Spleen (tissue), 8 donors: ENCODE measurements at regions not wholly inside any gene's neighbourhood (a gene's known extent, or its start where the extent isn't known, plus 50 kb on each side); places are given as distances from the start of the nearest gene placed in this dataset.

Experiments used
- DNase-seq: peaks from one replicate; pipeline ENCODE4 v3.0.0-alpha.2; 2020
- H3K27ac ChIP-seq, 8 donors: fragments of 200-600 bp; sonication (generic) in 7 of 8; 1 replicate in 4 of 8; 2 replicates in 4 of 8; pipeline versions ENCODE4 v1.5.0 to v1.8.0; 2016 to 2021; ENCODE audit warnings: inconsistent platforms in 4 of 8, mild to moderate bottlenecking in 4 of 8, moderate library complexity in 1 of 8
- H3K27me3 ChIP-seq, 7 donors: fragments of 200-600 bp; sonication (generic) in 6 of 7; replicated peaks in 1 of 7; 1 replicate in 4 of 7; 2 replicates in 3 of 7; pipeline versions ENCODE4 v1.5.0 to v1.8.0; 2016 to 2021; ENCODE audit warnings: inconsistent platforms in 3 of 7, mild to moderate bottlenecking in 1 of 7
- H3K36me3 ChIP-seq, 6 donors: fragments of 200-600 bp; sonication (generic) in 5 of 6; 1 replicate in 4 of 6; 2 replicates in 2 of 6; pipeline versions ENCODE4 v1.5.0 to v1.8.0; 2016 to 2021; ENCODE audit warnings: inconsistent platforms in 2 of 6
- H3K4me1 ChIP-seq, 6 donors: fragments of 200-600 bp; sonication (generic) in 5 of 6; 1 replicate in 3 of 6; 2 replicates in 3 of 6; pipeline versions ENCODE4 v1.5.0 to v1.8.0; 2016 to 2021; ENCODE audit warnings: inconsistent platforms in 3 of 6
- H3K4me3 ChIP-seq, 8 donors: fragments of 200-600 bp; sonication (generic) in 7 of 8; 1 replicate in 4 of 8; 2 replicates in 4 of 8; pipeline versions ENCODE4 v1.5.0 to v1.8.0; 2016 to 2021; ENCODE audit warnings: inconsistent platforms in 4 of 8, mild to moderate bottlenecking in 4 of 8, moderate library complexity in 2 of 8
- H3K9me3 ChIP-seq, 8 donors: fragments of 200-600 bp; sonication (generic) in 7 of 8; 1 replicate in 4 of 8; 2 replicates in 4 of 8; pipeline versions ENCODE4 v1.5.0 to v1.8.0; 2016 to 2021; ENCODE audit warnings: inconsistent platforms in 4 of 8
- POLR2A ChIP-seq, 3 donors: fragments of 450-650 bp; IDR thresholded peaks; one replicate each; pipeline ENCODE4 v1.5.1; 2017; ENCODE audit warnings: antibody characterized with exemption in 3 of 3, mild to moderate bottlenecking in 1 of 3
- POLR2AphosphoS5 ChIP-seq, 3 donors: sonication (generic); formaldehyde crosslinking; IDR thresholded peaks; one replicate each; pipeline ENCODE4 v1.5.1; 2017; ENCODE audit warnings: antibody characterized with exemption in 3 of 3
- intact Hi-C: fragments of 100-400 bp; cut with DNase I; formaldehyde crosslinking; loops from one replicate; pipeline ENCODE4 v1.15.0; 2023; ENCODE audit warnings: low total_unique reads
- small RNA-seq, 4 donors: library from RNA; depleted of rRNA; stranded (forward); fragments of <200 nt; gene quantifications; one replicate each; pipeline ENCODE3, GENCODE V24; 2016
- TF ChIP-seq, protein P1 (sequence below), 11 experiments: fragments of 200-600 bp in 7 of 11; fragments of 450-650 bp in 4 of 11; sonication (generic) in 4 of 11; IDR thresholded peaks in 8 of 11; conservative IDR thresholded peaks in 3 of 11; 1 replicate in 7 of 11; 2 replicates in 4 of 11; pipeline versions ENCODE4 v1.4.0 to v1.8.0; 2016 to 2021; ENCODE audit warnings: antibody characterized with exemption in 11 of 11, inconsistent platforms in 4 of 11, mild to moderate bottlenecking in 1 of 11
- donor health status: DM: no; HTN: no; CAD: no; lungs with moderate emphysema.
- donor health status: DM: no; HTN: no; CAD: no.
- donor health status: DM: no; HTN: no; CAD: no.
- donor health status: DM: yes; HTN: yes; CAD: no.

DNA sequence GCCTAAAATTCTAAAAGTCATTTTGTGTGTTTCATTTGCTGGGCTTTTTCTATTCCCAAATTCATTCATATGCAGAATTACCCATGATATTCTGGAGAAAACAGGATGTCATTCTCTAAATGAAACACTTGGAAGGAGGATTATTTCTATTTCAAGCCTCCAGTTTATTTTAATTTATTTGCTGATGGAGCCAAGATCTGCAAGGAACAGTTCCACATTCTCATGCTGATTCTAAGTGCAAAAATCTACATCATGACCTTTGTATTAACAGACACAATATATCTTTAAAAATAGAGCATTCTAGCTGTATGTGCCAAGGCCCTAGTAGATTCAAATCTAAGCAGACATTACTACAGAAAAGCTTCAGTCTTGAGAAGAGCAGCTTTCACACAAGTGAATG lies 51.3 kb upstream of the KCND2 start:
- no peaks in the 10 kb centered on the region for H3K9me3 ChIP-seq
- H3K36me3 ChIP-seq: no peaks in the 10 kb centered on the region
- no peak for DNase-seq
- intact Hi-C loops: no loop called here
- TF ChIP-seq POLR2AphosphoS5 (IDR thresholded peaks at IDR 0.05): no peak
- TF ChIP-seq, protein P1, sequence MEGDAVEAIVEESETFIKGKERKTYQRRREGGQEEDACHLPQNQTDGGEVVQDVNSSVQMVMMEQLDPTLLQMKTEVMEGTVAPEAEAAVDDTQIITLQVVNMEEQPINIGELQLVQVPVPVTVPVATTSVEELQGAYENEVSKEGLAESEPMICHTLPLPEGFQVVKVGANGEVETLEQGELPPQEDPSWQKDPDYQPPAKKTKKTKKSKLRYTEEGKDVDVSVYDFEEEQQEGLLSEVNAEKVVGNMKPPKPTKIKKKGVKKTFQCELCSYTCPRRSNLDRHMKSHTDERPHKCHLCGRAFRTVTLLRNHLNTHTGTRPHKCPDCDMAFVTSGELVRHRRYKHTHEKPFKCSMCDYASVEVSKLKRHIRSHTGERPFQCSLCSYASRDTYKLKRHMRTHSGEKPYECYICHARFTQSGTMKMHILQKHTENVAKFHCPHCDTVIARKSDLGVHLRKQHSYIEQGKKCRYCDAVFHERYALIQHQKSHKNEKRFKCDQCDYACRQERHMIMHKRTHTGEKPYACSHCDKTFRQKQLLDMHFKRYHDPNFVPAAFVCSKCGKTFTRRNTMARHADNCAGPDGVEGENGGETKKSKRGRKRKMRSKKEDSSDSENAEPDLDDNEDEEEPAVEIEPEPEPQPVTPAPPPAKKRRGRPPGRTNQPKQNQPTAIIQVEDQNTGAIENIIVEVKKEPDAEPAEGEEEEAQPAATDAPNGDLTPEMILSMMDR (IDR thresholded peaks at IDR 0.05 in 8 of 11, conservative IDR thresholded peaks at IDR 0.05 in 3 of 11): no peak
- TF ChIP-seq POLR2A (IDR thresholded peaks at IDR 0.05): no peak
- no peak overlapping the region for H3K4me3 ChIP-seq
- no peaks in the 10 kb centered on the region for H3K4me1 ChIP-seq
- no peaks in the 10 kb centered on the region for H3K27me3 ChIP-seq
- H3K27ac ChIP-seq: no peak overlapping the region

Small RNA genes in the stretch of these regions (small RNA-seq; reads per million reads assigned to genes)
- 0 to 0.15 (median 0) reads per million in 4 donors for gene RNU1-29P
